ENCODE measurements at regions not wholly inside any gene's neighbourhood (a gene's known extent, or its start where the extent isn't known, plus 50 kb on each side); places are given as distances from the start of the nearest gene placed in this dataset.
A peak's percentile ranks its signal among the peaks of the same experiment; 100 is the strongest.

GRCh38 chr3:82796765-82797164 is 1035.3 kb upstream of the GBE1 start:
- Histone ChIP-seq H3K9me3 (no peaks in the 10 kb centered on the region), H3K27ac (no peak overlapping the region), H3K4me1 (no peaks in the 10 kb centered on the region), H3K4me3 (no peak overlapping the region), H3K27me3 (no peaks in the 10 kb centered on the region), H3K36me3 (no peaks in the 10 kb centered on the region)
- DNase-seq: no peak
- 86 to 96% methylated on average over 1 of the region's 1 CpG for WGBS, 2 donors
- TF ChIP-seq POLR2AphosphoS5 (IDR thresholded peaks at IDR 0.05) (no peak), POLR2A (IDR thresholded peaks at IDR 0.05) (no peak), EP300 (IDR thresholded peaks at IDR 0.05) (no peak), CTCF (IDR thresholded peaks at IDR 0.05) (no peak)
- ATAC-seq (ENCODE audit: low FRiP score in 2 of 2): no peak

DNA sequence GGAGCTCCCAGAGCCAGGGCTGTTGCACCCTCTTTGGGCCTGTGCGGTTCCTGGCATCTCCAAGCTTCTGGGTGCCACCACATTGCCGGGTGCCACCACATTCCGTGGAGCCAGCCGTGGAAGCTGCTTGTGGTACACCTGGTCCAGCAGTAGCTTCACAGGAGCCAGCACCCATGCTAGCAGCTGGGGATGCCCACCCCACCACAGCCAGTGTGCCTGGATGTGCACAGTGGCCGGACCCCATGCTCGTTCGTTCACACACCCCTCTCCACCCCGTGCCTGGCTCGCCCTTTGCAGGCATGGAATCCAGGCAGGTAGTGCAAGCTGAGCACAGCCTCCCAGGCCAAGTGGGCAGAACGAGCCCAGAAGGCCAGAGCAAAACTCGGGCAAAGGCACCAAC is 1029.8 kb upstream of the GBE1 start:
- ATAC-seq (ENCODE audit: low FRiP score in 2 of 2): no peak
- H3K9me3 ChIP-seq: no peaks in the 10 kb centered on the region
- H3K27ac ChIP-seq: no peak overlapping the region
- H3K4me3 ChIP-seq: no peak overlapping the region
- H3K36me3 ChIP-seq: no peaks in the 10 kb centered on the region
- H3K4me1 ChIP-seq: no peaks in the 10 kb centered on the region
- WGBS, 2 donors: 90 to 92% methylated on average over 11 of the region's 11 CpGs
- TF ChIP-seq POLR2A (IDR thresholded peaks at IDR 0.05) (no peak), EP300 (IDR thresholded peaks at IDR 0.05) (no peak), POLR2AphosphoS5 (IDR thresholded peaks at IDR 0.05) (no peak), CTCF (IDR thresholded peaks at IDR 0.05) (no peak)
- no peaks in the 10 kb centered on the region for H3K27me3 ChIP-seq
- peak in 1 of 2 donors; percentile 44 for DNase-seq

- H3K4me3 ChIP-seq: no peak overlapping the region
- ATAC-seq (ENCODE audit: low FRiP score in 2 of 2): peak in 1 of 2 donors; percentile 30
- H3K27me3 ChIP-seq: no peaks in the 10 kb centered on the region
- H3K4me1 ChIP-seq: no peaks in the 10 kb centered on the region
- no peak for TF ChIP-seq EP300 (IDR thresholded peaks at IDR 0.05)
- TF ChIP-seq POLR2AphosphoS5 (IDR thresholded peaks at IDR 0.05): no peak
- TF ChIP-seq CTCF (IDR thresholded peaks at IDR 0.05): no peak
- no peak for TF ChIP-seq POLR2A (IDR thresholded peaks at IDR 0.05)
- DNase-seq: peak in 1 of 2 donors; percentile 40
- no peaks in the 10 kb centered on the region for H3K36me3 ChIP-seq
- H3K27ac ChIP-seq: no peak overlapping the region
- 76 to 82% methylated on average over 13 of the region's 13 CpGs for WGBS, 2 donors
- no peaks in the 10 kb centered on the region for H3K9me3 ChIP-seq
Observed at GRCh38 chr3:82790307-82791097, 1029.1 kb upstream of the GBE1 start.

DNA sequence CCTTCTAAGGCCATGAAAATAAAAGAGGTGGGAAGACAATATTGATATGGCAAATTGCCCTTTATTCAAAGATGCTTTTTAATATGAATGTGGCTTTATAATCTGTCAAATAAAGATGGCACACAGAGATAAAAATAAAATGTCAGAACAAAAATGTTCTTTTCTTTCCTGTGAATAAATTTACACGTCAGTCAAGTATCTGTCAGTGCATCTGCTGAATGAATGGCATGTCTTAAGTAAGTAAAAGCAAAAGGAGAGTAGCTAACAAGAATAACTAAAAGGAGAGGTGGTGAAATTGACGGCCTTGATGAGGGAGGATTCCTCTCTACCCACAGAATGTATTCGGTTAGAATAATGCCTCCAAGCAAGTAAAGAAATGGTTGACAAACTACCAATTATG is 1021.7 kb upstream of the GBE1 start:
- no peak for TF ChIP-seq EP300 (IDR thresholded peaks at IDR 0.05)
- TF ChIP-seq POLR2AphosphoS5 (IDR thresholded peaks at IDR 0.05): no peak
- no peak for TF ChIP-seq POLR2A (IDR thresholded peaks at IDR 0.05)
- no peak for TF ChIP-seq CTCF (IDR thresholded peaks at IDR 0.05)
- ATAC-seq (ENCODE audit: low FRiP score in 2 of 2) (no peak), DNase-seq (no peak)
- Histone ChIP-seq H3K4me3 (no peak overlapping the region), H3K4me1 (no peaks in the 10 kb centered on the region), H3K27ac (no peak overlapping the region), H3K36me3 (no peaks in the 10 kb centered on the region), H3K9me3 (no peaks in the 10 kb centered on the region), H3K27me3 (no peaks in the 10 kb centered on the region)
- 63 to 76% methylated on average over 3 of the region's 3 CpGs for WGBS, 2 donors

DNA sequence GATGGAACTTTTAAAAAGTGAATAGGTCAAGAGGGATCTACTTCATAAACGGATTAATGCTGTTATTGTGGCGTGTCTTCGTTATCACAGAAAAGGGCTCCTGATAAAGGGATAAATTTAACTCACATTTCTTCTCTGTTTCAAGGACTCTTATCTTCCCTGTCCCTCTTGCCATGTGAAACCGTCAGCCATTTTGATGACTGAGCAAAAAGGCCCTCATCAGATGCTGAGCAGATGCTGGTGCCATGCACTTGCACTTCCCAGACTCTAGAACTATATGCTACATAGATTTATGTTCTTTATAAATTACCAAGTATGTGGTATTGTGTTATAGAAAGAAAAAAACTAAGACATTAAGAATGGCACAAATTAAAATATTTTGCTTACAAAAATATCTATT is 1011.8 kb upstream of the GBE1 start:
- H3K36me3 ChIP-seq: no peaks in the 10 kb centered on the region
- no peak overlapping the region for H3K27ac ChIP-seq
- WGBS, 2 donors: 82 to 85% methylated on average over 4 of the region's 4 CpGs
- no peaks in the 10 kb centered on the region for H3K4me1 ChIP-seq
- no peaks in the 10 kb centered on the region for H3K9me3 ChIP-seq
- ATAC-seq (ENCODE audit: low FRiP score in 2 of 2) (no peak), DNase-seq (no peak)
- no peaks in the 10 kb centered on the region for H3K27me3 ChIP-seq
- TF ChIP-seq POLR2A (IDR thresholded peaks at IDR 0.05) (no peak), EP300 (IDR thresholded peaks at IDR 0.05) (no peak), POLR2AphosphoS5 (IDR thresholded peaks at IDR 0.05) (no peak), CTCF (IDR thresholded peaks at IDR 0.05) (no peak)
- H3K4me3 ChIP-seq: no peak overlapping the region

Data from upper lobe of left lung (tissue), 6 donors.